ENCODE measurements at regions not wholly inside any gene's neighbourhood (a gene's known extent, or its start where the extent isn't known, plus 50 kb on each side); places are given as distances from the start of the nearest gene placed in this dataset.

GRCh38 chr9:92185681-92186080, 70.5 kb upstream of the SPTLC1 start:
- TF ChIP-seq, protein P1, sequence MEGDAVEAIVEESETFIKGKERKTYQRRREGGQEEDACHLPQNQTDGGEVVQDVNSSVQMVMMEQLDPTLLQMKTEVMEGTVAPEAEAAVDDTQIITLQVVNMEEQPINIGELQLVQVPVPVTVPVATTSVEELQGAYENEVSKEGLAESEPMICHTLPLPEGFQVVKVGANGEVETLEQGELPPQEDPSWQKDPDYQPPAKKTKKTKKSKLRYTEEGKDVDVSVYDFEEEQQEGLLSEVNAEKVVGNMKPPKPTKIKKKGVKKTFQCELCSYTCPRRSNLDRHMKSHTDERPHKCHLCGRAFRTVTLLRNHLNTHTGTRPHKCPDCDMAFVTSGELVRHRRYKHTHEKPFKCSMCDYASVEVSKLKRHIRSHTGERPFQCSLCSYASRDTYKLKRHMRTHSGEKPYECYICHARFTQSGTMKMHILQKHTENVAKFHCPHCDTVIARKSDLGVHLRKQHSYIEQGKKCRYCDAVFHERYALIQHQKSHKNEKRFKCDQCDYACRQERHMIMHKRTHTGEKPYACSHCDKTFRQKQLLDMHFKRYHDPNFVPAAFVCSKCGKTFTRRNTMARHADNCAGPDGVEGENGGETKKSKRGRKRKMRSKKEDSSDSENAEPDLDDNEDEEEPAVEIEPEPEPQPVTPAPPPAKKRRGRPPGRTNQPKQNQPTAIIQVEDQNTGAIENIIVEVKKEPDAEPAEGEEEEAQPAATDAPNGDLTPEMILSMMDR (IDR thresholded peaks at IDR 0.05; ENCODE audit: low read depth, low read length): no peak
- no peak for TF ChIP-seq POLR2A (IDR thresholded peaks at IDR 0.05; ENCODE audit: extremely low read depth, insufficient read length)
